H1 (cell line): ENCODE measurements at regions not wholly inside any gene's neighbourhood (a gene's known extent, or its start where the extent isn't known, plus 50 kb on each side); places are given as distances from the start of the nearest gene placed in this dataset.

Source experiments
- CTCF ChIA-PET: fragments of 300-600 bp; sonication (Branson Sonifier 250); formaldehyde crosslinking; loops from one replicate; lab custom pipeline; 2021; ENCODE audit not compliant: partially characterized antibody; lab: Charles Lee
- POLR2A ChIA-PET: fragments of 300-600 bp; sonication (Branson Sonifier 250); formaldehyde crosslinking; loops from one replicate; lab custom pipeline; 2021; ENCODE audit warnings: inconsistent platforms; ENCODE audit not compliant: partially characterized antibody; lab: Charles Lee
- DNase-seq, 2 experiments: peaks; one replicate each; pipeline versions ENCODE4 v3.0.0 to v3.0.0-alpha.2; 2010 to 2022; ENCODE audit warnings: low spot score in 2 of 2, low read depth in 1 of 2, mixed read lengths in 1 of 2
- FAIRE-seq: peaks from 2 replicates; lab custom pipeline; 2011; peaks lifted over from hg19 to GRCh38; lab: Jason Lieb, UNC
- H2AFZ ChIP-seq: 2 replicates; pipeline ENCODE4 v1.8.1; 2012; ENCODE audit warnings: low read length, inconsistent platforms
- H2AK5ac ChIP-seq: 2 replicates; pipeline ENCODE4 v1.6.1; 2013; ENCODE audit warnings: low read depth, low read length
- H2BK120ac ChIP-seq: replicated peaks from 2 replicates; pipeline ENCODE3; 2013; ENCODE audit warnings: low read depth, low read length, inconsistent platforms
- H2BK12ac ChIP-seq: 2 replicates; pipeline ENCODE4 v1.6.1; 2013; ENCODE audit warnings: low read depth, low read length
- H2BK15ac ChIP-seq: 2 replicates; pipeline ENCODE4 v1.6.1; 2013; ENCODE audit warnings: low read length
- H2BK20ac ChIP-seq: 2 replicates; pipeline ENCODE4 v1.6.1; 2013; ENCODE audit warnings: low read length
- H2BK5ac ChIP-seq: 2 replicates; pipeline ENCODE4 v1.6.1; 2013; ENCODE audit warnings: low read depth, low read length
- H3K14ac ChIP-seq: 2 replicates; pipeline ENCODE4 v1.6.1; 2013; ENCODE audit warnings: inconsistent platforms; ENCODE audit not compliant: insufficient read length
- H3K18ac ChIP-seq: 2 replicates; pipeline ENCODE4 v1.6.1; 2013; ENCODE audit warnings: low read length; ENCODE audit errors: extremely low read depth
- H3K23ac ChIP-seq: 2 replicates; pipeline ENCODE4 v1.6.1; 2013; ENCODE audit warnings: inconsistent platforms; ENCODE audit not compliant: insufficient read length
- H3K23me2 ChIP-seq: 2 replicates; pipeline ENCODE4 v1.6.1; 2013; ENCODE audit warnings: low read depth, low read length
- H3K27ac ChIP-seq: 2 replicates; pipeline ENCODE4 v1.6.1; 2011; ENCODE audit warnings: low read depth, low read length, inconsistent platforms
- H3K27me3 ChIP-seq, 4 experiments: replicated peaks in 1 of 4; 1 replicate in 1 of 4; 2 replicates in 3 of 4; pipeline versions ENCODE4 v1.6.1 to v1.8.1; 2011 to 2013; ENCODE audit warnings: low read length in 3 of 4, mild to moderate bottlenecking in 3 of 4, inconsistent platforms in 2 of 4, mixed read lengths in 2 of 4, moderate library complexity in 1 of 4; ENCODE audit not compliant: control insufficient read depth in 3 of 4, insufficient read depth in 3 of 4; ENCODE audit errors: extremely low read depth in 1 of 4
- H3K36me3 ChIP-seq, 4 experiments: 2 replicates each; pipeline versions ENCODE4 v1.6.1 to v1.8.1; 2011 to 2013; ENCODE audit warnings: mild to moderate bottlenecking in 4 of 4, low read length in 3 of 4, moderate library complexity in 2 of 4, control low read depth in 1 of 4, inconsistent platforms in 1 of 4; ENCODE audit not compliant: insufficient read depth in 4 of 4, control insufficient read depth in 2 of 4
- H3K4ac ChIP-seq: replicated peaks from 2 replicates; pipeline ENCODE3; 2013; ENCODE audit warnings: low read length, low read depth, mixed read lengths, inconsistent platforms; ENCODE audit not compliant: insufficient read length
- H3K4me1 ChIP-seq, 4 experiments: replicated peaks in 1 of 4; 1 replicate in 1 of 4; 2 replicates in 3 of 4; pipeline versions ENCODE4 v1.6.1 to v1.8.1; 2011 to 2013; ENCODE audit warnings: low read length in 3 of 4, inconsistent platforms in 2 of 4, mixed read lengths in 1 of 4; ENCODE audit not compliant: insufficient read depth in 4 of 4, control insufficient read depth in 3 of 4
- H3K4me2 ChIP-seq, 2 experiments: 2 replicates each; pipeline versions ENCODE4 v1.6.1 to v1.8.1; 2011 to 2013; ENCODE audit warnings: low read depth in 2 of 2, low read length in 2 of 2, control low read depth in 1 of 2, inconsistent platforms in 1 of 2, mild to moderate bottlenecking in 1 of 2; ENCODE audit not compliant: insufficient read depth in 1 of 2
- H3K4me3 ChIP-seq, 4 experiments: fragments of 200-600, 300-600 bp in 1 of 4; sonication (generic), shearing (Covaris generic), sonication (Bioruptor Twin) in 1 of 4; 2 replicates each; pipeline versions ENCODE4 v1.5.1 to v1.8.1; 2011 to 2016; ENCODE audit warnings: low read length in 4 of 4, low read depth in 3 of 4, control low read depth in 2 of 4, inconsistent platforms in 2 of 4, mild to moderate bottlenecking in 2 of 4, mixed read lengths in 1 of 4, moderate library complexity in 1 of 4; ENCODE audit not compliant: insufficient read depth in 2 of 4; ENCODE audit errors: extremely low read depth in 1 of 4
- H3K56ac ChIP-seq: replicated peaks from 2 replicates; pipeline ENCODE3; 2013; ENCODE audit warnings: low read depth, mild to moderate bottlenecking, mixed read lengths, low read length, inconsistent platforms; ENCODE audit not compliant: insufficient read length
- H3K79me1 ChIP-seq: 2 replicates; pipeline ENCODE4 v1.6.1; 2013; ENCODE audit warnings: low read depth, low read length, control low read depth
- H3K79me2 ChIP-seq, 2 experiments: 2 replicates each; pipeline versions ENCODE4 v1.6.1 to v1.8.1; 2012 to 2013; ENCODE audit warnings: low read length in 2 of 2, mild to moderate bottlenecking in 2 of 2, inconsistent platforms in 1 of 2; ENCODE audit not compliant: insufficient read depth in 2 of 2, control insufficient read depth in 1 of 2
- H3K9ac ChIP-seq, 4 experiments: replicated peaks in 1 of 4; 1 replicate in 1 of 4; 2 replicates in 3 of 4; pipeline versions ENCODE4 v1.6.1 to v1.8.1; 2011 to 2013; ENCODE audit warnings: low read depth in 3 of 4, low read length in 3 of 4, control low read depth in 2 of 4, mild to moderate bottlenecking in 2 of 4, moderate library complexity in 2 of 4, inconsistent platforms in 1 of 4; ENCODE audit errors: extremely low read depth in 1 of 4
- H3K9me3 ChIP-seq, 2 experiments: 2 replicates each; pipeline versions ENCODE4 v1.6.1 to v1.8.1; 2012 to 2013; ENCODE audit warnings: mild to moderate bottlenecking in 2 of 2, moderate library complexity in 2 of 2, control low read depth in 1 of 2, inconsistent platforms in 1 of 2, low read depth in 1 of 2, low read length in 1 of 2, mixed read lengths in 1 of 2; ENCODE audit not compliant: insufficient read depth in 2 of 2
- H4K20me1 ChIP-seq, 2 experiments: replicated peaks in 1 of 2; 2 replicates each; pipeline versions ENCODE3 to v1.8.1; 2011 to 2013; ENCODE audit warnings: inconsistent platforms in 2 of 2, low read length in 2 of 2, mild to moderate bottlenecking in 1 of 2; ENCODE audit not compliant: insufficient read depth in 2 of 2, control insufficient read depth in 1 of 2
- H4K5ac ChIP-seq: 2 replicates; pipeline ENCODE4 v1.6.1; 2013; ENCODE audit warnings: low read length, low read depth, mixed read lengths, inconsistent platforms; ENCODE audit not compliant: insufficient read length
- H4K8ac ChIP-seq: 2 replicates; pipeline ENCODE4 v1.8.0; 2013; ENCODE audit warnings: mild to moderate bottlenecking, moderate library complexity, low read length, inconsistent platforms; ENCODE audit not compliant: insufficient read depth; ENCODE audit errors: extremely low read depth
- H4K91ac ChIP-seq: replicated peaks from 2 replicates; pipeline ENCODE3; 2013; ENCODE audit warnings: low read length, mixed read lengths, inconsistent platforms; ENCODE audit not compliant: insufficient read length
- CTBP2 ChIP-seq: IDR thresholded peaks from 2 replicates; pipeline ENCODE4 v1.7.0; 2011; ENCODE audit warnings: borderline replicate concordance, mild to moderate bottlenecking, moderate library complexity, mixed read lengths, low read length; ENCODE audit not compliant: insufficient read depth, insufficient read length
- EGR1 ChIP-seq: IDR thresholded peaks from 2 replicates; pipeline ENCODE4 v1.6.1; 2011; ENCODE audit warnings: low read depth, low read length, borderline replicate concordance
- MAFK ChIP-seq: IDR thresholded peaks from 2 replicates; pipeline ENCODE4 v1.6.1; 2012; ENCODE audit warnings: low read depth, mild to moderate bottlenecking, improper control_type of control experiment, low read length
- RXRA ChIP-seq: IDR thresholded peaks from 2 replicates; pipeline ENCODE4 v1.6.1; 2011; ENCODE audit warnings: low read depth, mild to moderate bottlenecking, low read length, moderate library complexity; ENCODE audit not compliant: insufficient read depth
- SAP30 ChIP-seq: fragments of 300-600 bp; sonication (generic); IDR thresholded peaks from 2 replicates; pipeline ENCODE4 v1.7.1; 2012; ENCODE audit warnings: low read length, moderate library complexity, mild to moderate bottlenecking, inconsistent platforms; ENCODE audit not compliant: insufficient read depth, insufficient replicate concordance
- SIRT6 ChIP-seq: IDR thresholded peaks from one replicate; pipeline ENCODE4 v1.7.1; 2012; ENCODE audit warnings: low read length, inconsistent platforms
- SP1 ChIP-seq: IDR thresholded peaks from 2 replicates; pipeline ENCODE4 v1.6.1; 2011; ENCODE audit warnings: low read depth, low read length
- SRF ChIP-seq: IDR thresholded peaks from 2 replicates; pipeline ENCODE4 v1.6.1; 2011; ENCODE audit warnings: mild to moderate bottlenecking, low read depth, low read length, moderate library complexity
- TAF7 ChIP-seq: optimal IDR thresholded peaks from 2 replicates; pipeline ENCODE3; 2011; ENCODE audit warnings: low read depth, mild to moderate bottlenecking, inconsistent platforms, low read length, moderate library complexity, borderline replicate concordance
- TBP ChIP-seq: IDR thresholded peaks from 2 replicates; pipeline ENCODE4 v1.6.1; 2011; ENCODE audit warnings: low read depth, low read length, improper control_type of control experiment
- TCF12 ChIP-seq: IDR thresholded peaks from 2 replicates; pipeline ENCODE4 v1.6.1; 2011; ENCODE audit warnings: low read depth, mild to moderate bottlenecking, low read length
- WGBS, 2 experiments: shearing (Covaris generic) in 1 of 2; methylation state at CpG; one replicate each; pipeline versions ENCODE4 v1.1.6 to v1.1.7; 2013 to 2015; ENCODE audit warnings: low lambda C conversion rate in 2 of 2, mixed read lengths in 2 of 2, inconsistent platforms in 1 of 2, low coverage in 1 of 2, missing lambda C conversion rate in 1 of 2; ENCODE audit not compliant: insufficient replicate concordance in 2 of 2, insufficient coverage in 1 of 2, insufficient read length in 1 of 2; ENCODE audit errors: extremely low coverage in 1 of 2, missing lambda C conversion rate in 1 of 2; 5-methylcytosine and 5-hydroxymethylcytosine counted together

- Histone ChIP-seq H3K4me2 (no peak overlapping the region), H4K20me1 (peaks cover 2 to 7% of the 10 kb centered on the region in 2 experiments), H4K5ac (no peak overlapping the region), H2BK5ac (no peak overlapping the region), H2BK12ac (no peak overlapping the region), H4K91ac (no peak overlapping the region), H3K9me3 (no peaks in the 10 kb centered on the region), H3K56ac (no peak overlapping the region), H3K9ac (no peak overlapping the region; a peak in 1 of 7 replicates), H2BK15ac (no peak overlapping the region), H3K27me3 (peaks cover 0 to 20% (median 14%) of the 10 kb centered on the region in 4 experiments; a peak in 6 of 7 replicates), H3K79me1 (peaks cover 3% of the 10 kb centered on the region; the same call in 1 of the 2 replicates), H3K18ac (no peak overlapping the region), H2BK20ac (no peak overlapping the region), H3K79me2 (peaks cover 0 to 36% of the 10 kb centered on the region in 2 experiments; a peak in 1 of 4 replicates), H3K14ac (no peak overlapping the region), H3K4me1 (peaks cover 8 to 17% (median 11%) of the 10 kb centered on the region in 4 experiments; a peak in 5 of 7 replicates), H3K23me2 (peaks cover 7% of the 10 kb centered on the region; the same call in 1 of the 2 replicates), H4K8ac (no peak overlapping the region), H3K4me3 (no peak overlapping the region), H2AK5ac (no peak overlapping the region), H2AFZ (no peak overlapping the region), H3K36me3 (no peaks in the 10 kb centered on the region), H2BK120ac (no peak overlapping the region), H3K4ac (no peak overlapping the region), H3K27ac (no peak overlapping the region), H3K23ac (no peak overlapping the region)
- no peak for DNase-seq
- ChIA-PET CTCF (no interaction called here), POLR2A (no interaction called here)
- FAIRE-seq = no peak
- TF ChIP-seq SRF (no peak), MAFK (no peak), SAP30 (no peak), TCF12 (no peak), TBP (no peak), RXRA (no peak), SIRT6 (no peak), SP1 (no peak), TAF7 (no peak), EGR1 (no peak), CTBP2 (no peak)
- WGBS, 2 experiments = 88% methylated on average over 6 of the region's 6 CpGs; no CpG with 5 or more reads in 1 of the 2 experiments
Observed at GRCh38 chr10:29730969-29731368, 96.2 kb upstream of the SVIL start.
